ENCODE measurements at regions not wholly inside any gene's neighbourhood (a gene's known extent, or its start where the extent isn't known, plus 50 kb on each side); places are given as distances from the start of the nearest gene placed in this dataset.

DNA sequence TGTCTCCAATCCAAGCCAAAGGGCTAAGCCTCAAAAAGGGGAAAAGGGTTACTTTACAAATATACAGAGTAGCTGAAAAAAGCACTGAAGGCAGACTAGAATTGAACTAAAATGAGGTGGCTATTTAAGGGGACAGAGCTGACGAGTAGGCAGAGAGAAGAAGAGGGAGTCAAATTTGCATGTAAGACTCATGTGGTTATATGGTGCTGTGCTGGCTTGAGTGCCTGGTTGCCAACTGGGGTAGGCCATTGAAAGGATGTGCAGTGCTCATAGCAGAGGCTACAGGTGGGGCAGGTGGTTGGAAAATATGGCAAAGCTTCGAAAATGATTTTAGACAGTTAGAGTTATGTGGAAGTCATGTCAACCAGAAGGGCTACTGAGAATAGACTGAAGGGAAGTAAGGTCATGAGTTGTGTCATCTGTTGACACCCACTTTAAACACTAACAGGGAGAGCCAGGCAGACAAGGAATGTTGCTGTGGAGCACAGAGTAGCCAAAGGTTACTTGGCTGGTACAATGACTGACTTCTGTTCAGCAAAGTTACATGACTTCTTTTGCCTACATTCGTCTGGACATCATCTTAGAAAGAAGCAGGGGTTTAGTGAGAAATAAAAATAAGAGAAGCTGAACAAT is 1210.4 kb downstream of the ADGRL3 start:
- no peak for DNase-seq

DNA sequence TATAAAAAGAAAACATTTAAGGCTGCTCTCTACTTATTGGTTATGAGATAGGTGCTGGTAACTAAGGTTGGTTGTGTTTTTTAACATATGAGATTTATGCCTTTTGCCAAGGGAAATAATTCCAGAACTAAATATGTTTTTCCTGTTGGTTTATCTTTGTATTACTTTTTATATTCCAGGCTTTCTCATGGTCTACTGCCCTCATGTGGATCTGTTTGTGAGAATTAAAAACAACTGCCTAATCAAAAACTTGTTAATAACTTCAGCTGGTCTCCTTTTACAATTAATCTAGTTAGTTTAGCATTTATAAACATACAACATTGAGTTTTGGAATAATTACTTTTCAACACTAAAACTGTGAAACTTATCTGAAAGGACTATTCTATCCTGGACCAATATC is 1208.3 kb downstream of the ADGRL3 start:
- no peak for DNase-seq

DNA sequence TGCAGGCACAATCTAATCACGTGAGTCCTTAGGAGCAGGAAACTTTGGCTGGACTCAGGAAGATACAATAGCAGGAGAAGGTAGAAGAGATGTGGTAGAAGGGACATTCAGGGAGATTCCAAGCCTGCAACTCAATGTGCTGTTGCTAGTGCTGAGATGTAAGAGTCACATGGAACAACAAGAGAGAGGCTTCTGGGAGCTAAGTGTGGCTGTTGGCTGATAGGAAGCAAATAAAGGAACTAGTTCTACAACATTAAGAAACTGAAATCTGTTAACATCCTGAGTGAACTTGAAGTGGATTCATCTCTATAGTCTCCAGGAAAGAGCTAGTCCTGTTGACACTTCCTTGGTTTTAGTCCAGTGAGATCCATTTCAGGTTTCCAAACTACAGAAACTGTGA is 1207.4 kb downstream of the ADGRL3 start:
- DNase-seq, result no peak

DNA sequence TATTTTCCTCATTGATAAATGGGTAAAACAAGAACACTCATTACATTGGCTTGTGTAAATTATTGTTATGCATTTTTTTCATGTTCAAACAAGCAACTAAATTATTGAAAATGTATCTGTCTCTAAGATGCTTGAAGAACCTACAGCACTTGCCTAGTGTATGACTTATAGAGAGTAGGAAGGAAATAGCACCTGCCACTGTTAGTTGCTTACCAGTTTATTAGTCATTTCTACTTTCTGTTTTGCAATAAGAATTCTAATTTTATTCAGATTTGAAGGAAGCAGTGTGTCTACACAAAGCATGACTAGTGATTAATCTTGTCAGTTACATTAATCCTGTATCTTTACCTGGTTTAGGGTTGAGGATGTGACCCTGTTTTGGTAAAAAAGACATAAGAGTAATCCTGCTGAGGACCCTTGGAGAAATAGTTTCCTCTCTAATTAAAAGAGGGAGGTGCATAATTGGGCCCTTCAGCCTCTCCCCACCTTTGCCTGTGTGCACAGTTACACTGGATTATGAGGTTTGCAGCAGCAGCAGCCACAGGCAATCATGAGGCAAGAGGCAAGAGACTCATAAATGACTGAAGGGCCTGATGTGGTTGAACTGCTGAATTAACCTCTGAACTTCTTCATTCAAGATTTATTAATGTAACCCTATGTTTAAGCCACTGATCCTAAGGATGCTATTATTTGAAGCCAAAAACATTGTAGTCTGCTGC is 1202.1 kb downstream of the ADGRL3 start:
- DNase-seq, result no peak

DNA sequence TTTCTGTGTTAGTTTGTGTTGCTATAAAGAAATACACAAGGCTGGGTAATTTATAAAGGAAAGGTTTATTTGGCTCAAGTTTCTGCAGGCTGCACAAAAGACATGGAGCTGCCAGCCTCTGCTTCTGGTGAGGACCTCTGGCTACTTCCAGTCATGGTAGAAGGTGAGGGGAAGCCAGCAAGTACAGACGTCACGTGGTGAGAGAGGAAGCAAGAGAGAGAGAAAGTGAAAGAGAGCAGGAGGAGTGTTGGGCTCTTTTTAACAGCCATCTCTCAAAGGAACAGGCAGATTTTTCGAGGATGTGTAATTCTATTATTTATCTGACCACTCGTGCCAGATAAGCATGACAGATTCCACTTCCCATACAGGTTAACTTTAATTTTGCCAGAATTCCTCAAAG is 1199.1 kb downstream of the ADGRL3 start:
- no peak for DNase-seq

DNA sequence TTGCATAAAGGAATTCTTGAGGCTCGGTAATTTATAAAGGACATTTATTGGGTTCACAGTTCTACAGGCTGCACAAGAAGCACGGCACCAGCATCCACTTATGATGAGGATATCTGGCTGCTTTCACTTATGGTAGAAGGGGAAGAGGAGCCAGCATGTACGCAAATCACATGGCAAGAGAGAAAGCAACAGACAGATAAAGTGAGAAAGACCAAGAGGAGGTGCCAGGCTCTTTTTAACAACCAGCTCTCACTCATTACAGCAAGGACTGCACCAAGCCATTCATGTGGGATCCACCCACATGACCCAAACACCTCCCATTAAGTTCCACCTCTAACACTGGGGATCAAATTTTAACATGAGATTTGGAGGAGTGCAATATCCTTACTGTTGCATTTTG is 1198.2 kb downstream of the ADGRL3 start:
- DNase-seq, result no peak

DNA sequence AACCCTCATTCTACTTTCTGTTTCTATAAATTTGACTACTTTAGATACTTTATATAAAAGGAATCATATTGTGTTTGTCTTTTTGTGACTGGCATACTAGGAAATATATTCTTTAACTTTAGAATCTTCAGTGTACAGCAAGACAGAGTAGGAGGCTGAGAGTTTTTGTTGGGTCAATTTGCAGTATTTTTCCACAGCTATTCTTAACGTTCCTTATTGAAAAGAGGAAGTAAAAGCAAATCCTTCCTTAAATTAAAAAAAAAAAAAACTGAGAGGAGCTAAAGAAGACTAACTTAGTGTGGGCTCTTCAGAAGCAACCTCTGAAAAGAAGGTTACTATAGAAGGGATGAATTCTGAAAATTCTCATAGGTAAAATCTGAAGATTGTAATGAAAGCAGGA is 1194.6 kb downstream of the ADGRL3 start:
- DNase-seq, result no peak

DNA sequence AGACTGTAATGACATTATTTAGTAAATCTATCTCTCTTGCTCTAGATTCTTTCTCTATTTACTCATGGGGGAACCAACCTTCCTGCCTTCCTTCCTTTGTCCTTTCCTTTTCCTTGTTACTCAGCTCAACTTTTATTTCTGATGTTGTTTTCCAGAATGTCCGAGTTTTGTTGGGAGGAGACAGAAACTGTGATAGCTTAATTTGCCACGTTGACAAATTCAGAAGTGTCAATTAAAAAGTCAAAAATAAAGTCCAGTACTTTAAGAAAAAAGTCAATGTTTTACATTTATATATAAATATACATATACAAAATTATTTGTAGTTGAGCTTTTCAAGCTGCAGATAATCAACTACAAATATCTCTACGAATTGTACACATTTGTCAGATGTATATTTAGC is 1187.7 kb downstream of the ADGRL3 start:
- no peak for DNase-seq

DNA sequence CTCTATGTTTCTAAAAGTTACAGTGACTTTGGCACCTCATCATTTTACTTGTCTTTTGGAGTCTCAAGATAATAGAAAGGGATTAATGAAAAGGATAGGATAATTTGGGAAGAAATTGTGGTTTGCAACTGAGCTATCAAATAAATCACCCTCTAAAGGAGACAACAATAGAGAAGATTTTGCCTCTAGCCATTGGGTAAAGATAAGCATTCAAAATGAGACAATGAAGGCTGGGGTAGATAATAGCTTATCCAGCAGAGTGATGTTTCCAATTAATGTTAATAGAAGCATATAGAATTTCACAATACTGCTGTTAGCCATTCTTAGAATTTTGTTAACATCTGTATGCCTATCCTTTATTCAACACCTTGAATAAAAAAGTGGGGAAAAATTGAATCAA is 1177.6 kb downstream of the ADGRL3 start:
- DNase-seq, result no peak

DNA sequence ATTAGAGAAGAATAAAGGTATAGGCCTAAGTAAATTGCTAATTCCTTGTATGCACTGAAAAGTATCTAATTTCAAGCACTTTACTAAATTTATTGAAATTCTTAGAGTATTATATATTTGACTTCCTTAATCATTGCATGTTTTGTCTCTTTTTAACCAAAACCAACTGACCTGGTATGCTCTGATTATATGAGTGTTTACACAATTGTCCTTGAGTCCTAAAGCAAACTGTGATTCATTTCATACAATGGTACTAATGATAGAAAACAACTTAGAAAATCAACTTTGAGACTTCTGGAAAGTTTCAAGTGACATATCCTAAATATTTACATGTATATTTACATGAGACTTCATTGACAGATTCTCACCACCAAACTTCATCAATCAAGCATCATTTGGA is 1177.1 kb downstream of the ADGRL3 start:
- no peak for DNase-seq

DNA sequence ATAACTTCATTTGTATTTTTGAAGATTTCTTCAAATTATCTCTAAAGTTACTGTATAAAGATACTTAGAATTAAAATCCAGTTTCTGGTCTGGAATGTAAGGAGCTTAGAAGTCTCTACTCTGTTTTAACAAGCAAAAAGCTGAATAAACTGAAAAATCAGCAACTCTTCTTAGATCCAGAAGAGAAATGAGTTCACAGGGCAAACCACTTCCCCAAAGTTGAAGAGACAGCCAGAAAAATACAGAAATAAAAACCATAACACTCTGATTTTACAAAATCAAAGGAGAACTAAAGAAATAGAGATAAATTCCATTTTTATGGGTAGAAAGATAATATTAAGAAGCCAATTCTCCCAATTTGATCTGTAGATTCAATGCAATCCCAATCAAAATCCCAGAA is 1166.8 kb downstream of the ADGRL3 start:
- no peak for DNase-seq

DNA sequence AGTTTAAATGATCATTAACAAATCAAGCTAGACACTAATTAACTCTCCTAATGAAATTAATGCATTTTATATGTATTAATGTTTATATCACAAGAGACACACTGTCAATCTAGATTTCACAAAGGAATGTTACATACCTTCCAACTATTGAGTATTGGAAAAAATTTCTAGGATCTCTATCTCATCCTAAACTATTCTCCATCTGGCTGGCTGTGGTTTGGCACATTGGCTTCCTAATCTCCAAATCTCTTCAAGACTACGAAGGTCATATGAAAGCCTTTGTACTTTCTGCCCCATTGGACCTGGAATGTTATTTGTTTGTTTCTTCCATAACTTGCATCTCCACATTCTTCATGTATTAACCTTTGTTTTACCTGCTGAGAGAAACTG is 1160.0 kb downstream of the ADGRL3 start:
- no peak for DNase-seq

DNA sequence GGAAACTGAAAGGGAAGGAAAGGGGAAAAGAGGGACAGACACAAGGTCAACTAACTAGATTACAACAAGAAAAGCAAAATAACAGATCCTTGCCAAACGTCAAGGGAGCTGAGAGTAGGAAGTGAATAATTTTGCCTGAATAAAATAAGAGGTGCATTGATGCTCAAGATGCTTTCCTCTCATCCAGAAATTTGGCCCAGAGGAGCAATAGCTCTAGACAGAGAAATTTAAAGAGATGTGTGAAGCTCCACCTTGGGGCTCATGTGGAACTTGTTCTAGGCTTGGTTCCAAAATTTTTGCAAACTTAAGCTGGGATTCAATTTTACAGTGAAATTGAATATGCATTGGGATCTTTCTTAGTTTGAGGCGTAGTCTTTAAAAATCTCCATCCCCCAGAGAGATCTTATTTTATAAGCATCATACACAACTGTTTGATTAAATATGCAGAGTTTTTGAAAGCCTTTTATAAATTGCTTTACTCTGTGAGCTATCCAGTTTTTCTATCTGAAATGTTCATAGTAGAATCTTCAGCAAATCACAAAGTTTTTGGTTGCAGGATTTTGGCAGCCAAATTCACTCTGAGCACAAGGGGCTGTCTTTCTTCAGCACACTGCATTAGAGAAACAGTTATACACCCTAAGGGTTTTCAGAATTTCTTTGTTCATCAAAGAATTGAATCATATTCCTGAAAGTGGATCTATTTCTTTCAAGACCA is 1159.5 kb downstream of the ADGRL3 start:
- no peak for DNase-seq

DNA sequence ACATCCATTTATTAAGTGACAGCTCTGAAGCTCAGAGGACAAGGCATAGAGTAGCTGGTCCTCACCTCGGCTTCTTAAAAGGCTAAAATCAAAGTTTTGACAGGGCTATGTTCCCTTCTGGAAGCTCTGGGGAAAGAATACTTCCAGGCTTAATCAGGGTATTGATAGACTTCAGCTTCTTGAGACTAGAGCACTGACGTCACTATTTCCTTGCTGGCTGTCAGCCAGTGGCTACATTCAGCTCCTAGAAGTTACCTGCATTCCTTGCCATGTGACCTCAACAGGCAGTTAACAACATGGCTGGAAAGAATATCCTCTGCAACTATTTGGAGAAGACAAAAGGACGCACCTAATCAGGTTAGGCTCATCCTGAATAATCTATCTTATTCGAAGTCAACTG is 1144.8 kb downstream of the ADGRL3 start:
- DNase-seq, result no peak

DNA sequence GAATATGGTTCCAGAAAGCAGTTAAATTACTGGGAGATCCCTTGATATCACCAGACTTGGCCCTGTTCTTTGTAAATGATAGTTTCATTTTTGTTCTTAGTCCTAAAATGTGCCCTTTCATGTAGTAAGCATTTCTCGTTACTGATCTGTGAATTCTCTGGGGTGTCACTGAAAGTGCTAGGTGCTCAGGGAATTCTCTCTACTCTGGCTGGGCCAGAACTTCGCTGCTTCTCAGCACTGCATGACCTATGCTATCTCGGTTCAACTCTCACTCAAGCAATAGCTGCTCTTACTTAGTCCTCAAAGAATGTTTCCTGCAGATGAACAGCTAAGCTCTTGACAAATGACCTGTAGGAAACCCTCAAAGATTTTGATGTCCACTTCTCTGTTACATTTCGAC is 1144.3 kb downstream of the ADGRL3 start:
- DNase-seq, result no peak

DNA sequence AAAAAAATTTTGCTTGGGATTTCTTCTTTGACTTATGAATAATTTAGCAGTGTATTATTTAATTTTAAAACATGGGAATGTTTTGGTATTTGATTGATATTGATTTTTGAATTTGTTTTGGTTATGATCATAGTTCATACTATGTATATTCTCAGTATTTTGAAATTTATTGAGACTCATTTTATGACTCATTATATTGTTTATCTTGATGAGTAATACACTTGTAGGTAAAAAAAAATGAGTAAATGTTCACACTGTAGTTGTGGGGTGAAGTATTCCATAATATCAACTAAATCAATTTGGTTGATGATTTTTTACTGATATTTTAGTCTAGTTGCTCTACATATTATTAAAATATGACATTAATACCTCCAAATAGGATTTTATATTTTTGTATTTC is 1142.2 kb downstream of the ADGRL3 start:
- no peak for DNase-seq

DNA sequence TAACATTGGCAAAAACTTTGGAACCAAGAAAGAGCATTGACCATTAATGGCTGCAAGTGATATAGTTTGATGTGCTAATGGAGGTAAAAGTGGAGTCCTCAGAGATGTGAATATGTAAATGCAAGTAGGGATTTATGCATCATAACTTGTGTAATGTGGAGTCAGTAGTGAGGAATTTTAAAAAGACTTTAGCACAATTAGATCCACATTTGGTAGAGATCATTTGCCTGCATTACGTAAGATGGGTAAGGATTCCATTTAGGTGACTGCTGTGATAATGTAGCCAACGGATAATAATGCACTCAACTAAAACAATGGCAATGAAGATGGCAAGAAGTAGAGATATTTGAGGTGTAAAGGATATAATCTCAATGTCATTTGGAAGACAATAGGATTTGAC is 1128.4 kb downstream of the ADGRL3 start:
- DNase-seq, result no peak

DNA sequence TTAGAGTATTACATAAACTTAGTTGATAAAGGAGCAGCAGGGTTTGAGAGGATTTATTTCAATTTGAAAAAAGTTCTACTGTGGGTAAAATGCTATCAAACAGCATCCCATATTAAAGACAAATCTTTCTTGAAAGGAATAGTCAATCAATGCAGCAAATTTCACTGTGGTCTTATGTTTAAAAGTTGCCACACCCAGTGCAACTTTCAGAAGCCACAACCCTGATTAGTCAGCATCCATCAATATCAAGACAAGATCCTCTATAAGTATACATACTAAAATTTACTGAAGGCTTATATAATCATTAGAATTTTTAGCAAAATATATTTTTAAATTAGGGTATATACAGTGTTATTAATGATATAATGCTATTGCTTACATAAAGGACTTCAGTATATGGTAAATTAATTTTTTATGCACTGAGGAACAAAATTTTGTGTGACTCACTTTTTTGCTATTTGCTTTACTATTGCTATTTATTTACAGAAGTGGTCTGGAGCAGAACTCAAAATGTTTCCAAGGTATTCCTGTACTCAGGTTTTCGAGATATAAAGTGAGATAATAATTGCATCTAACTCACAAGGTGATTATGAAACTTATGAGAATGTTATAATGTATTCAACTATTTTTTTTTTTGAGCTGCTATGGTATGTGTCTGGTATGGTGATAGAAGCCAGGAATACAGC is 1127.6 kb downstream of the ADGRL3 start:
- no peak for DNase-seq

DNA sequence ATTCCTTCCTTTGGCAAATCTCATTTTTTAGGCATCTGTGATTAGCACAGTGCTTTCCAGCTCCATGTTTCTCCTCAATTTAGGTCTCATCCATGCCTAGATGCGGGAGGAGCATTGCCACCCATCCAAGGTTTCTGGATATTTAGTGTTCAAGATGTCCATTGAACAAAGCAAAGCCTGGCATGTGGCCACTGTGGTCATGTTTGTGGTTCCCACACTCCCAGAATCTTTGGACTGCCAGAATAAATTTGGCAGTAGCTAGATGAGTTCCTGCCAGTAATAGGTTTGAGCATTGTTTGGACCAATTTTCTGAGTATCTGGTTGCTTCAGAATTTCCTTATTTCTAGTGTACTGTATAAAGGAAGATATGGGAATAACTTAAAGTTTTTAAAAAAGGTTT is 1124.1 kb downstream of the ADGRL3 start:
- no peak for DNase-seq

DNA sequence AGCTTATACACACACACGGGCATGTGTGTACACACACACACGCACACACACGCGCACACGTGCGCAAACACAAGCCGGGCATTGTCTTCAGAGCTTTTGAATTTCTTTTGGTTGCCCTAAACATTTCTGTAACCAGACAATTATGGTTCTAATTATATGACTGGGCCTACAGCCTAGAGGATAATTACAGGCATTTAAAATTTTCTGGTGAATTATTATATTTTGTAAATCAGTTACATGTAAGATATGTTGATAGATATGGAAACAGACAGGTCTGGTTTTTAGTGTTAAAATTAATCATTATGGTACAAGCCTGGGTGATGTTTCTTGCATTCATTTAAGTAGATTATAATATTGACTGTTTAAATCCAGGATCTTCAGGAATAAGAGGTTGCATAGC is 1120.5 kb downstream of the ADGRL3 start:
- no peak for DNase-seq

DNA sequence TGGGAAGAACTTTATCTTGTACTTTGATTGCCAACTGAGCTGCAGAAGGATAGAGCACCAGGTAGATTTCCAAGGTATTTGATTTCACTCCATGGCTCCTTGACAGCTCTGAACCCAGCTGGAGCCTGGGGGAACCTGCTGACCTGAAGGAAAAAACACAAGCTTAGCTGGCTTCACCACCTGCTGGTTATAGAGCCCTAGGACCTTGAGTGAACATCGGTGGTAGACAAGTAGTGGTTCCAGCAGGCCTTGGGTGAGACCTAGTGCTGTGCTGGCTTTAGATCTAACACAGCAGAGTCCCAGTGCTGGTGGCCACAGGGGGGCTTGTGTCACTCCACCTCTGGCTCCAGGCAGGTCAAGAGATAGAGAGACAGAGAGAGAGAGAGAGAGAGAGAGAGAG is 1102.6 kb downstream of the ADGRL3 start:
- no peak for DNase-seq

DNA sequence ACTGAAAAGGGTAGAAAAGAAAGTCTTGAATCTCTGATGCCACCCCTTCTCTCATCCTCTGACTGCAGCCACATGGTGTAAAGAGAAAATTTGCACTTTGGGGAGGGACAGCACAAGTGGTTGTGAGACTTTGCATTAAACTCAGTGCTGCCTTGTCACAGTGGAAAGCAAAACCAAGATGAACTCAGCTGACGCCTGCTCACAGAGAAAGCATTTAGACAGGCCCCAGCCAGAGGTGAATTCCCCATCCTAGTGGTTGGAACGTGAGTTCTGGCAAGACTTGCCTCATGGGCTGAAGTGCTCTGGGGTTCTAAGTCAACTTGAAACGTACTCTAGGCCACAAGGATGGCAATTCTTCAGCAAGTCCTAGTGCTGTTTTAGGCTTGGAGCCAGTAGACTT is 1101.4 kb downstream of the ADGRL3 start:
- no peak for DNase-seq

DNA sequence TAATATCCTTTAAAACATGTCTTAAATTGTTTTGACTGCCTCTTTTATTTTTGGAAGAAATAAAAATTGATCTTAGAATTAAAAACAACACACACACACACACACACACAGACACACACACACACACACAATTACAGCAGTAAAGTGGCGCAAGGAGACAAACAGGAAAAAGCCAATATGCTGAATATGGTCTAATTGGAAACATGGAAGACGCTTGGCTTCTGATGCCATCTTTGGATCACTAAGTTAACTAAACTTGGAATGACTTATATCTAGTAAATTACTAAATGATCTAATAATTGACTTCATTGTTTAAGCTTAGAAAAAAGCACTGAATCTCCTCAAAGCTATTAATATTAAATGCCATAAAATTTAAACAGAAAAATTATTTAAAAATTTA is 1093.4 kb downstream of the ADGRL3 start:
- DNase-seq, result no peak

DNA sequence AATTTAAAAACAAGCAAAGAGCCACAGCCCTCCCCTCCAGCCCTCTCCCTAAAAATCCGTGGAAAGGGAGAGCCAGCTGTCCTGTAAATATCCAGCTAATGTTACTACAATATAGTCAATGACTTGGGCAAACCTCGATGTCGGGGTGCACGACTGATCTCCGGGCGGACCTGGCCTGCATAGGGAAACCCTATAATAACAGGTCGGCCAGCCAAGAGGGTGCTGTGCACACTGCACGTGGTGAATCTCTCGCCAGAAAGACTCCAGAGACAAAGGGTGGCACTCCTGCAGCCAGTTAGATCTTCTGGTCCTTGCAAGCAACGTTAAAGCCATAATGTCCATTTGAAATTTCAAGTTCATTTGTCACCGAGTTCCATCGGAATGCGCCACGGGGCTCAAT is 1092.8 kb downstream of the ADGRL3 start:
- DNase-seq, result no peak
